ENCODE measurements at regions not wholly inside any gene's neighbourhood (a gene's known extent, or its start where the extent isn't known, plus 50 kb on each side); places are given as distances from the start of the nearest gene placed in this dataset.

DNA sequence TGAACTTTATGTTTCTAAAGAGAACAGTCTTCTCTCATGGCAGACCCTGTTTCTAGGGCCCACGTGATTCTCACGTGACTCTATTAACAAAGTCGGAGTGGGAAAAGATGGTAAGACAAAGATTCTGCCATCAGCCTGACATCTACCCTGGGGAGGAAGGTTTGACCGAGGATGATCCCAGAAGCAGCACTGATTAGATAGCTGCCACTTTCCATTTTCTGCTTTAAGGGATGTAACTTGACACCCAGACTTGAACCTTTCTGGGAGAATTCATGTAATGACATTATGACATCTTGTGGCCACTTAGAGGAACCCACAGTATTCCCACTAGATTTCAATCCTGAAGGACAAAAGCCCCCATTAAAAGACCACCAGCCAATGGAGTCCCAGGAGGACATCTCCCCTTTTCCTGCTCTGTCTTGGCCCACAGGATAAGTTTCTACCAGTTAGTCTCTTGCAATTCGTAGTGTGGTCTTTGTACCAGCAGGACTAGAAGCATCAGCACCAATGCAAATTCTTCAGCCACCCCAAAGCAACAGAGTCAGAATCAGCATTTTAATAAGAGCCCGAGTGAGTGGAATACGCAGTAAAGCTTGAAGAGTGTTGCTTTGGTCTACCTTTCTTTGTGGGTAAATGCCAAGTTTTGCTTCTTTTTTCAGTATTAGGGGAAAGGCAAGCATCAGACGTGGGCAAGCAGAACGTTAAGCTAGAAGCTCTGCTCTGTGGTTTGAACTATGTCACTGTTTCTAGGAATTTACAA lies 480.5 kb upstream of the PROK2 start:
- in situ Hi-C loops (cut with HindIII; ENCODE audit: low pct_unique_long_range_greater_than_20kb, low sequenced_read_pairs) (no loop called here), intact Hi-C loops (cut with micrococcal nuclease; ENCODE audit: unreplicated experiment) (no loop called here)
- Histone ChIP-seq H3K27me3 (ENCODE audit: control insufficient read depth, insufficient read depth, low read length) (no peaks in the 10 kb centered on the region), H3K9me3 (ENCODE audit: control insufficient read depth, insufficient read depth, low read depth, low read length) (no peaks in the 10 kb centered on the region), H3K36me3 (ENCODE audit: control insufficient read depth, insufficient read depth, low read length) (no peaks in the 10 kb centered on the region), H3K4me1 (ENCODE audit: control insufficient read depth, insufficient read depth, low read length) (no peaks in the 10 kb centered on the region), H3K4me3 (ENCODE audit: low read depth in 2 of 2, low read length in 2 of 2) (no peak overlapping the region), H3K27ac (ENCODE audit: low read length) (no peak overlapping the region)
- BruUV-seq (replicated peaks) = no TSS peak
- ChIA-PET POLR2A (no interaction called here), CTCF (no interaction called here)
- TF ChIP-seq SIN3A (IDR thresholded peaks at IDR 0.05; ENCODE audit: borderline replicate concordance, insufficient read depth, low read depth, low read length) (no peak), POLR2AphosphoS5 (IDR thresholded peaks at IDR 0.05; ENCODE audit: low read depth, low read length) (no peak), TCF7L2 (IDR thresholded peaks at IDR 0.05; ENCODE audit: low read depth, low read length) (no peak)
- TF ChIP-seq, protein P1, sequence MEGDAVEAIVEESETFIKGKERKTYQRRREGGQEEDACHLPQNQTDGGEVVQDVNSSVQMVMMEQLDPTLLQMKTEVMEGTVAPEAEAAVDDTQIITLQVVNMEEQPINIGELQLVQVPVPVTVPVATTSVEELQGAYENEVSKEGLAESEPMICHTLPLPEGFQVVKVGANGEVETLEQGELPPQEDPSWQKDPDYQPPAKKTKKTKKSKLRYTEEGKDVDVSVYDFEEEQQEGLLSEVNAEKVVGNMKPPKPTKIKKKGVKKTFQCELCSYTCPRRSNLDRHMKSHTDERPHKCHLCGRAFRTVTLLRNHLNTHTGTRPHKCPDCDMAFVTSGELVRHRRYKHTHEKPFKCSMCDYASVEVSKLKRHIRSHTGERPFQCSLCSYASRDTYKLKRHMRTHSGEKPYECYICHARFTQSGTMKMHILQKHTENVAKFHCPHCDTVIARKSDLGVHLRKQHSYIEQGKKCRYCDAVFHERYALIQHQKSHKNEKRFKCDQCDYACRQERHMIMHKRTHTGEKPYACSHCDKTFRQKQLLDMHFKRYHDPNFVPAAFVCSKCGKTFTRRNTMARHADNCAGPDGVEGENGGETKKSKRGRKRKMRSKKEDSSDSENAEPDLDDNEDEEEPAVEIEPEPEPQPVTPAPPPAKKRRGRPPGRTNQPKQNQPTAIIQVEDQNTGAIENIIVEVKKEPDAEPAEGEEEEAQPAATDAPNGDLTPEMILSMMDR (IDR thresholded peaks at IDR 0.05) = no peak
- TF ChIP-seq, protein P2, sequence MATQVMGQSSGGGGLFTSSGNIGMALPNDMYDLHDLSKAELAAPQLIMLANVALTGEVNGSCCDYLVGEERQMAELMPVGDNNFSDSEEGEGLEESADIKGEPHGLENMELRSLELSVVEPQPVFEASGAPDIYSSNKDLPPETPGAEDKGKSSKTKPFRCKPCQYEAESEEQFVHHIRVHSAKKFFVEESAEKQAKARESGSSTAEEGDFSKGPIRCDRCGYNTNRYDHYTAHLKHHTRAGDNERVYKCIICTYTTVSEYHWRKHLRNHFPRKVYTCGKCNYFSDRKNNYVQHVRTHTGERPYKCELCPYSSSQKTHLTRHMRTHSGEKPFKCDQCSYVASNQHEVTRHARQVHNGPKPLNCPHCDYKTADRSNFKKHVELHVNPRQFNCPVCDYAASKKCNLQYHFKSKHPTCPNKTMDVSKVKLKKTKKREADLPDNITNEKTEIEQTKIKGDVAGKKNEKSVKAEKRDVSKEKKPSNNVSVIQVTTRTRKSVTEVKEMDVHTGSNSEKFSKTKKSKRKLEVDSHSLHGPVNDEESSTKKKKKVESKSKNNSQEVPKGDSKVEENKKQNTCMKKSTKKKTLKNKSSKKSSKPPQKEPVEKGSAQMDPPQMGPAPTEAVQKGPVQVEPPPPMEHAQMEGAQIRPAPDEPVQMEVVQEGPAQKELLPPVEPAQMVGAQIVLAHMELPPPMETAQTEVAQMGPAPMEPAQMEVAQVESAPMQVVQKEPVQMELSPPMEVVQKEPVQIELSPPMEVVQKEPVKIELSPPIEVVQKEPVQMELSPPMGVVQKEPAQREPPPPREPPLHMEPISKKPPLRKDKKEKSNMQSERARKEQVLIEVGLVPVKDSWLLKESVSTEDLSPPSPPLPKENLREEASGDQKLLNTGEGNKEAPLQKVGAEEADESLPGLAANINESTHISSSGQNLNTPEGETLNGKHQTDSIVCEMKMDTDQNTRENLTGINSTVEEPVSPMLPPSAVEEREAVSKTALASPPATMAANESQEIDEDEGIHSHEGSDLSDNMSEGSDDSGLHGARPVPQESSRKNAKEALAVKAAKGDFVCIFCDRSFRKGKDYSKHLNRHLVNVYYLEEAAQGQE (IDR thresholded peaks at IDR 0.05; ENCODE audit: insufficient read depth in 1 of 2, low read depth in 2 of 2, low read length in 1 of 2) = no peak
- ATAC-seq = no peak
- no peak for DNase-seq (ENCODE audit: low read depth, low spot score)

DNA sequence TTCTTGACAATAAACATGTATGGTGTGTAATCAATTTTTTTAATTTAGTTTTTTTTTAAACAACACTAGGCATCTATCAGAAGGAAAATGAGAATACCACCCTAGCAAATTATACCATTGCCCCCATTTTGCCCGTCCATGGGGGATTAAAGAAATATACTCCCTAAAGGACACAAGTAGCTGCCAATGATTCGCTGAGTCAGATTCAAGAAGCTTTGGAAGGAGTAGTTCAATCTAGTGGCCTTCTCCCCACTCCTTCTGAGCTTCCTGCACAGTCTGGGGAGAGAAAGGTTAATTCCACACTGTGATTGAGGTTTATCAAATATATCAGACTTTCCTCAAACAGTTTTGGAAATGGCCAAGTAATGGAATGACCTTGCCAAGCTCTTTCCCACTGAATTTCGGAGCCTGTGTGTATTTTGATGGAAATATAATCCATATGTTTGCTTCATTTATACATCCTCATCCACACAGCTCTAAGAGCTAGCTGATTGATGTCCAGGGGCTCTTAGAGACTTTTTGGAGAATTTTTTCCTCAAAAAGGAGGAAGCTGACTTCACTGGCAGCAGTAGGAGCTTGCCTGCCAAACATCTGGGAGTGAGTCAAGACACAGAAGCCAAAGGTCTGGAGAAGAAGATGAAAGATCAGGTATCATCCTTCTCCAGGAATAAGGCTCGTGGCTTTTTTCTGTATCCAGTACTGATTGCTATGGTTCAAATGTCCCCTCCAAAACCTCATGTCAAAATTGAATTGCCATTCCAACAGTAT lies 478.5 kb upstream of the PROK2 start:
- POLR2A ChIA-PET = no interaction called here
- no peak for ATAC-seq
- Histone ChIP-seq H3K4me1 (ENCODE audit: control insufficient read depth, insufficient read depth, low read length) (no peaks in the 10 kb centered on the region), H3K9me3 (ENCODE audit: control insufficient read depth, insufficient read depth, low read depth, low read length) (no peaks in the 10 kb centered on the region), H3K27ac (ENCODE audit: low read length) (no peak overlapping the region), H3K4me3 (ENCODE audit: low read depth in 2 of 2, low read length in 2 of 2) (no peak overlapping the region), H3K27me3 (ENCODE audit: control insufficient read depth, insufficient read depth, low read length) (no peaks in the 10 kb centered on the region), H3K36me3 (ENCODE audit: control insufficient read depth, insufficient read depth, low read length) (no peaks in the 10 kb centered on the region)
- TF ChIP-seq TCF7L2 (IDR thresholded peaks at IDR 0.05; ENCODE audit: low read depth, low read length) (no peak), SIN3A (IDR thresholded peaks at IDR 0.05; ENCODE audit: borderline replicate concordance, insufficient read depth, low read depth, low read length) (no peak), POLR2AphosphoS5 (IDR thresholded peaks at IDR 0.05; ENCODE audit: low read depth, low read length) (no peak)
- TF ChIP-seq, protein P2 (IDR thresholded peaks at IDR 0.05; ENCODE audit: insufficient read depth in 1 of 2, low read depth in 2 of 2, low read length in 1 of 2) = no peak
- TF ChIP-seq, protein P1 (IDR thresholded peaks at IDR 0.05) = no peak
- intact Hi-C loops (cut with micrococcal nuclease; ENCODE audit: unreplicated experiment) = no loop called here
- in situ Hi-C loops (cut with HindIII; ENCODE audit: low pct_unique_long_range_greater_than_20kb, low sequenced_read_pairs) = no loop called here
- CTCF ChIA-PET = no interaction called here
- DNase-seq (ENCODE audit: low read depth, low spot score) = no peak
- no TSS peak for BruUV-seq (replicated peaks)
